ENCODE measurements at regions not wholly inside any gene's neighbourhood (a gene's known extent, or its start where the extent isn't known, plus 50 kb on each side); places are given as distances from the start of the nearest gene placed in this dataset.

- no peak for TF ChIP-seq CTCF (IDR thresholded peaks at IDR 0.05 in 2 of 3, conservative IDR thresholded peaks at IDR 0.05 in 1 of 3; ENCODE audit: borderline replicate concordance in 1 of 3, insufficient read depth in 1 of 3, low read depth in 2 of 3, low read length in 2 of 3)
- no peak for TF ChIP-seq ZBTB33 (IDR thresholded peaks at IDR 0.05; ENCODE audit: extremely low read depth, insufficient replicate concordance, low read length)
- TF ChIP-seq ELF1 (IDR thresholded peaks at IDR 0.05; ENCODE audit: borderline replicate concordance, low read depth): no peak
- TF ChIP-seq SP1 (IDR thresholded peaks at IDR 0.05; ENCODE audit: low read depth): no peak
- TF ChIP-seq POLR2AphosphoS5 (IDR thresholded peaks at IDR 0.05; ENCODE audit: low read depth, low read length): no peak
- no peak for TF ChIP-seq FOSL1 (IDR thresholded peaks at IDR 0.05; ENCODE audit: low read depth)
- TF ChIP-seq RAD21 (IDR thresholded peaks at IDR 0.05; ENCODE audit: low read depth): no peak
- no peak for TF ChIP-seq EZH2 (IDR thresholded peaks at IDR 0.05)
Measured at GRCh38 chr13:106371024-106371423, 164.4 kb downstream of the EFNB2 start (continued).

GRCh38 chr13:106369858-106370257 lies 165.6 kb downstream of the EFNB2 start:
- peaks cover 0 to 5% of the 10 kb centered on the region in 2 experiments; a peak in 1 of 4 replicates for H3K4me1 ChIP-seq (ENCODE audit: control insufficient read depth in 1 of 2, insufficient read depth in 2 of 2, low read length in 2 of 2)
- no peak overlapping the region for H3K4me3 ChIP-seq (replicated peaks in 1 of 2; ENCODE audit: low read depth in 1 of 2, low read length in 2 of 2)
- no peaks in the 10 kb centered on the region for H3K9me3 ChIP-seq (ENCODE audit: control insufficient read depth in 1 of 2, insufficient read depth in 1 of 2, low read depth in 1 of 2, low read length in 2 of 2)
- BruUV-seq (replicated peaks): no TSS peak
- POLR2A ChIA-PET: no interaction called here
- CTCF ChIA-PET: no interaction called here
- ATAC-seq: no peak
- H3K27me3 ChIP-seq (ENCODE audit: insufficient read depth, low read length): no peaks in the 10 kb centered on the region
- H3K4me2 ChIP-seq (ENCODE audit: low read length): no peak overlapping the region
- no peaks in the 10 kb centered on the region for H3K36me3 ChIP-seq (ENCODE audit: control insufficient read depth in 1 of 2, insufficient read depth in 2 of 2, low read length in 2 of 2)
- H3K9ac ChIP-seq (ENCODE audit: low read length): no peak overlapping the region
- RAD21 ChIA-PET (ENCODE audit: low non-redundant PET in 1 of 2, low total read pairs in 2 of 2, uncharacterized antibody in 2 of 2, unreplicated experiment in 2 of 2): no interaction called here
- no peaks in the 10 kb centered on the region for H3K79me2 ChIP-seq (ENCODE audit: insufficient read depth, low read length)
- no peak overlapping the region for H3K27ac ChIP-seq (ENCODE audit: low read depth, low read length)
- DNase-seq (ENCODE audit: low read depth, low spot score): no peak
- no peaks in the 10 kb centered on the region for H4K20me1 ChIP-seq (ENCODE audit: insufficient read depth)
- H3K9me2 ChIP-seq (ENCODE audit: insufficient read depth): no peaks in the 10 kb centered on the region
- no peak overlapping the region for H2AFZ ChIP-seq (ENCODE audit: low read depth, low read length, poor library complexity, severe bottlenecking)
- intact Hi-C loops (cut with micrococcal nuclease): no loop called here
- no peak for TF ChIP-seq MAX (IDR thresholded peaks at IDR 0.05)
- no peak for TF ChIP-seq EZH2 (IDR thresholded peaks at IDR 0.05)
- TF ChIP-seq SRF (IDR thresholded peaks at IDR 0.05; ENCODE audit: low read depth): no peak
- TF ChIP-seq POLR2AphosphoS5 (IDR thresholded peaks at IDR 0.05; ENCODE audit: low read depth, low read length): no peak
- TF ChIP-seq YY1 (IDR thresholded peaks at IDR 0.05; ENCODE audit: extremely low read depth, insufficient replicate concordance, low read depth, low read length): no peak
- TF ChIP-seq SIN3A (IDR thresholded peaks at IDR 0.05; ENCODE audit: low read depth): no peak
- TF ChIP-seq JUND (IDR thresholded peaks at IDR 0.05): no peak
- TF ChIP-seq RAD21 (IDR thresholded peaks at IDR 0.05; ENCODE audit: low read depth): no peak
- TF ChIP-seq TCF7L2 (IDR thresholded peaks at IDR 0.05; ENCODE audit: borderline replicate concordance, extremely low read depth, insufficient read depth, insufficient read length): no peak
- TF ChIP-seq ZFX (IDR thresholded peaks at IDR 0.05): no peak
- TF ChIP-seq FOSL1 (IDR thresholded peaks at IDR 0.05; ENCODE audit: low read depth): no peak
- TF ChIP-seq EGR1 (IDR thresholded peaks at IDR 0.05; ENCODE audit: low read depth): no peak
- TF ChIP-seq SP1 (IDR thresholded peaks at IDR 0.05; ENCODE audit: low read depth): no peak
- TF ChIP-seq CTCF (IDR thresholded peaks at IDR 0.05 in 2 of 3, conservative IDR thresholded peaks at IDR 0.05 in 1 of 3; ENCODE audit: borderline replicate concordance in 1 of 3, insufficient read depth in 1 of 3, low read depth in 2 of 3, low read length in 2 of 3): no peak

Data from HCT116 (cell line).